Fibroblast of lung (primary cell): ENCODE measurements at regions not wholly inside any gene's neighbourhood (a gene's known extent, or its start where the extent isn't known, plus 50 kb on each side); places are given as distances from the start of the nearest gene placed in this dataset.

Experiments used
- EZH2 ChIP-seq: IDR thresholded peaks from 2 replicates; pipeline ENCODE4 v1.5.1; 2012; ENCODE audit warnings: low read length, control low read depth, mild to moderate bottlenecking; ENCODE audit errors: missing control alignments
- TF ChIP-seq, protein P1 (sequence below), 2 donors: IDR thresholded peaks in 1 of 2; conservative IDR thresholded peaks in 1 of 2; 1 replicate in 1 of 2; 2 replicates in 1 of 2; pipeline ENCODE4 v1.5.1; 2011 to 2012; ENCODE audit warnings: low read length in 2 of 2, control low read depth in 1 of 2, inconsistent platforms in 1 of 2, low read depth in 1 of 2, mild to moderate bottlenecking in 1 of 2

- TF ChIP-seq, protein P1, sequence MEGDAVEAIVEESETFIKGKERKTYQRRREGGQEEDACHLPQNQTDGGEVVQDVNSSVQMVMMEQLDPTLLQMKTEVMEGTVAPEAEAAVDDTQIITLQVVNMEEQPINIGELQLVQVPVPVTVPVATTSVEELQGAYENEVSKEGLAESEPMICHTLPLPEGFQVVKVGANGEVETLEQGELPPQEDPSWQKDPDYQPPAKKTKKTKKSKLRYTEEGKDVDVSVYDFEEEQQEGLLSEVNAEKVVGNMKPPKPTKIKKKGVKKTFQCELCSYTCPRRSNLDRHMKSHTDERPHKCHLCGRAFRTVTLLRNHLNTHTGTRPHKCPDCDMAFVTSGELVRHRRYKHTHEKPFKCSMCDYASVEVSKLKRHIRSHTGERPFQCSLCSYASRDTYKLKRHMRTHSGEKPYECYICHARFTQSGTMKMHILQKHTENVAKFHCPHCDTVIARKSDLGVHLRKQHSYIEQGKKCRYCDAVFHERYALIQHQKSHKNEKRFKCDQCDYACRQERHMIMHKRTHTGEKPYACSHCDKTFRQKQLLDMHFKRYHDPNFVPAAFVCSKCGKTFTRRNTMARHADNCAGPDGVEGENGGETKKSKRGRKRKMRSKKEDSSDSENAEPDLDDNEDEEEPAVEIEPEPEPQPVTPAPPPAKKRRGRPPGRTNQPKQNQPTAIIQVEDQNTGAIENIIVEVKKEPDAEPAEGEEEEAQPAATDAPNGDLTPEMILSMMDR (conservative IDR thresholded peaks at IDR 0.05 in 1 of 2, IDR thresholded peaks at IDR 0.05 in 1 of 2; ENCODE audit: low read depth in 1 of 2, low read length in 2 of 2), result no peak
- no peak for TF ChIP-seq EZH2
Measured at GRCh38 chr4:11633430-11633829, 204.7 kb upstream of the HS3ST1 start.
